GM12878 (cell line): ENCODE measurements at regions not wholly inside any gene's neighbourhood (a gene's known extent, or its start where the extent isn't known, plus 50 kb on each side); places are given as distances from the start of the nearest gene placed in this dataset.

ENCODE experiments used
- ATAC-seq: fragments of 200-7000 bp; cut with Tn5 transposase; 3 replicates; pipeline ENCODE4 v1.9.1; 2020; ENCODE audit warnings: mild to moderate bottlenecking, moderate library complexity
- BruUV-seq: library from RNA; stranded (reverse); fragments of 400-500 nt; replicated peaks from 2 replicates; lab custom pipeline; 2021; lab: Mats Ljungman, UMichigan
- CTCF ChIA-PET: fragments of 300-600 bp; sonication (Branson Sonifier 250); formaldehyde crosslinking; extraction: SDS; loops from one replicate; lab custom pipeline; 2021; ENCODE audit warnings: inconsistent platforms; lab: Yijun Ruan, JAX
- POLR2A ChIA-PET: fragments of 350-600 bp; formaldehyde crosslinking; extraction: SDS; loops from one replicate; lab custom pipeline; 2021; ENCODE audit warnings: inconsistent platforms; lab: Charles Lee
- RAD21 ChIA-PET: fragments of 300-600 bp; sonication (Branson Sonifier 250); formaldehyde crosslinking; loops from one replicate; lab custom pipeline; 2023; ENCODE audit warnings: antibody characterized with exemption; ENCODE audit not compliant: unreplicated experiment; lab: Charles Lee
- SMC1A ChIA-PET: fragments of 300-600 bp; sonication (Branson Sonifier 250); formaldehyde crosslinking; loops from one replicate; lab custom pipeline; 2023; ENCODE audit not compliant: unreplicated experiment, uncharacterized antibody; lab: Charles Lee
- DNase-seq: peaks from one replicate; pipeline ENCODE4 v3.0.0-alpha.2; 2011; ENCODE audit warnings: low read depth, low spot score
- FAIRE-seq: peaks from 3 replicates; lab custom pipeline; 2011; peaks lifted over from hg19 to GRCh38; lab: Jason Lieb, UNC
- H2AFZ ChIP-seq: 2 replicates; pipeline ENCODE4 v1.6.0; 2011; ENCODE audit warnings: low read depth, low read length, control low read depth; ENCODE audit not compliant: control insufficient read depth
- H3K27ac ChIP-seq: 2 replicates; pipeline ENCODE4 v1.5.1; 2011; ENCODE audit warnings: control low read depth; ENCODE audit not compliant: control insufficient read depth, insufficient read depth
- H3K27me3 ChIP-seq, 2 experiments: replicated peaks in 1 of 2; 2 replicates each; pipeline versions ENCODE4 v1.6.0 to v1.6.1; 2011; ENCODE audit warnings: low read length in 1 of 2; ENCODE audit not compliant: control insufficient read depth in 2 of 2, insufficient read depth in 2 of 2
- H3K36me3 ChIP-seq, 2 experiments: 2 replicates each; pipeline ENCODE4 v1.5.1; 2011; ENCODE audit warnings: low read length in 1 of 2; ENCODE audit not compliant: control insufficient read depth in 2 of 2, insufficient read depth in 2 of 2
- H3K4me1 ChIP-seq: 2 replicates; pipeline ENCODE4 v1.6.1; 2011; ENCODE audit warnings: mild to moderate bottlenecking, low read length, moderate library complexity, mixed read lengths; ENCODE audit not compliant: control insufficient read depth, insufficient read depth
- H3K4me2 ChIP-seq: 2 replicates; pipeline ENCODE4 v1.6.0; 2011; ENCODE audit warnings: control low read depth; ENCODE audit not compliant: control insufficient read depth, insufficient read depth
- H3K4me3 ChIP-seq: fragments of 200-600 bp; sonication (generic); 2 replicates; pipeline ENCODE4 v1.5.1; 2016
- H3K79me2 ChIP-seq: 2 replicates; pipeline ENCODE4 v1.6.0; 2011; ENCODE audit warnings: low read length; ENCODE audit not compliant: control insufficient read depth, insufficient read depth
- H3K9ac ChIP-seq: 2 replicates; pipeline ENCODE4 v1.8.0; 2011; ENCODE audit warnings: low read length, control low read depth, mixed read lengths; ENCODE audit not compliant: control insufficient read depth, insufficient read depth
- H3K9me3 ChIP-seq: replicated peaks from 3 replicates; pipeline ENCODE4 v1.5.1; 2011; ENCODE audit warnings: mild to moderate bottlenecking, low read length; ENCODE audit not compliant: control insufficient read depth, insufficient read depth
- H4K20me1 ChIP-seq: 2 replicates; pipeline ENCODE4 v1.6.0; 2011; ENCODE audit not compliant: control insufficient read depth, insufficient read depth
- BACH1 ChIP-seq: fragments of 450-650 bp; IDR thresholded peaks from 2 replicates; pipeline ENCODE4 v1.6.1; 2017; ENCODE audit warnings: mild to moderate bottlenecking, borderline replicate concordance
- CREM ChIP-seq: IDR thresholded peaks from 2 replicates; pipeline ENCODE4 v1.6.1; 2014; ENCODE audit warnings: antibody characterized with exemption, low read depth
- EP300 ChIP-seq, 2 experiments: fragments of 150-350 bp in 1 of 2; IDR thresholded peaks; 2 replicates each; pipeline ENCODE4 v1.6.1; 2011 to 2012; ENCODE audit warnings: low read depth in 2 of 2, low read length in 2 of 2, borderline replicate concordance in 1 of 2, improper control_type of control experiment in 1 of 2, inconsistent platforms in 1 of 2; ENCODE audit not compliant: control insufficient read depth in 1 of 2
- GATAD2B ChIP-seq: fragments of 450-650 bp; conservative IDR thresholded peaks from 2 replicates; pipeline ENCODE4 v1.6.1; 2017; ENCODE audit warnings: low read depth, mild to moderate bottlenecking, moderate library complexity
- IRF3 ChIP-seq: fragments of 450-650 bp; IDR thresholded peaks from 2 replicates; pipeline ENCODE4 v1.6.1; 2014; ENCODE audit warnings: mild to moderate bottlenecking
- NFYA ChIP-seq: IDR thresholded peaks from 2 replicates; pipeline ENCODE4 v1.6.1; 2011; ENCODE audit warnings: low read depth, mild to moderate bottlenecking, low read length, improper control_type of control experiment, borderline replicate concordance
- SMAD1 ChIP-seq: fragments of 450-650 bp; IDR thresholded peaks from 2 replicates; pipeline ENCODE4 v1.6.1; 2018; ENCODE audit warnings: mild to moderate bottlenecking, low read depth; ENCODE audit not compliant: partially characterized antibody
- TCF12 ChIP-seq: IDR thresholded peaks from 2 replicates; pipeline ENCODE4 v1.6.1; 2011; ENCODE audit warnings: low read depth, mild to moderate bottlenecking, low read length
- ZBED1 ChIP-seq: IDR thresholded peaks from 2 replicates; pipeline ENCODE4 v1.6.1; 2016; ENCODE audit warnings: borderline replicate concordance
- ZNF274 ChIP-seq: IDR thresholded peaks from one replicate; pipeline ENCODE4 v1.8.0; 2011; ENCODE audit not compliant: insufficient read length, insufficient read depth
- WGBS: methylation state at CpG from one replicate; pipeline ENCODE4 v1.1.6; 2016; ENCODE audit warnings: low lambda C conversion rate; ENCODE audit not compliant: insufficient replicate concordance, insufficient coverage; ENCODE audit errors: missing lambda C conversion rate; 5-methylcytosine and 5-hydroxymethylcytosine counted together
- in situ Hi-C: fragments of 300-500 bp; cut with MboI; formaldehyde crosslinking; loops from 9 replicates; pipeline ENCODE4 v1.14.3; 2018; ENCODE audit warnings: mixed read lengths
- intact Hi-C: fragments of 100-400 bp; cut with micrococcal nuclease; formaldehyde crosslinking; loops from one replicate; pipeline ENCODE4 v1.14.2; 2022; ENCODE audit not compliant: unreplicated experiment

- H3K36me3 ChIP-seq, result no peaks in the 10 kb centered on the region
- in situ Hi-C loops, result no loop called here
- no peak overlapping the region for H3K27ac ChIP-seq
- H3K79me2 ChIP-seq, result no peaks in the 10 kb centered on the region
- WGBS, result 81% methylated on average over 3 of the region's 3 CpGs
- H3K9me3 ChIP-seq, result no peaks in the 10 kb centered on the region
- intact Hi-C loops, result no loop called here
- no peaks in the 10 kb centered on the region for H3K27me3 ChIP-seq
- H2AFZ ChIP-seq, result no peak overlapping the region
- H3K4me2 ChIP-seq, result no peak overlapping the region
- no peak for ATAC-seq
- no peak for FAIRE-seq
- no peak for TF ChIP-seq IRF3
- TF ChIP-seq ZBED1, result no peak
- TF ChIP-seq EP300 (IDR thresholded peaks at IDR 0.05; ENCODE audit: borderline replicate concordance in 1 of 2, control insufficient read depth in 1 of 2, low read depth in 2 of 2, low read length in 2 of 2), result no peak
- TF ChIP-seq SMAD1, result no peak
- no peak for TF ChIP-seq TCF12
- TF ChIP-seq GATAD2B, result no peak
- no peak for TF ChIP-seq BACH1
- no peak for TF ChIP-seq ZNF274
- TF ChIP-seq CREM, result no peak
- no peak for TF ChIP-seq NFYA
- TF ChIP-seq, all 136 proteins: peak for 0
- H3K4me1 ChIP-seq, result peaks cover 14% of the 10 kb centered on the region
- SMC1A ChIA-PET, result interaction anchor here (0.7 kb wide), 1 partner anchor 549 kb away, joined by 3 read pairs; no protein-coding TSS in a partner anchor
- RAD21 ChIA-PET, result no interaction called here
- H3K4me3 ChIP-seq, result no peak overlapping the region
- H4K20me1 ChIP-seq, result no peaks in the 10 kb centered on the region
- POLR2A ChIA-PET, result no interaction called here
- BruUV-seq, result no TSS peak
- no peak for DNase-seq
- H3K9ac ChIP-seq, result no peak overlapping the region
- CTCF ChIA-PET, result interaction anchor here (1.0 to 1.1 kb wide), 2 partner anchors 9 to 25 kb away, joined by 3 to 5 read pairs; no protein-coding TSS in a partner anchor
Measured at GRCh38 chr12:66898700-66899469, 220.0 kb upstream of the GRIP1 start.
